HEK293 (cell line): ENCODE measurements at regions not wholly inside any gene's neighbourhood (a gene's known extent, or its start where the extent isn't known, plus 50 kb on each side); places are given as distances from the start of the nearest gene placed in this dataset.
A peak's percentile ranks its signal among the peaks of the same experiment; 100 is the strongest.

ENCODE experiments used
- CTCF ChIA-PET: fragments of 350-600 bp; formaldehyde crosslinking; extraction: SDS; loops from one replicate; lab custom pipeline; 2021; ENCODE audit warnings: antibody characterized with exemption; lab: Yijun Ruan, JAX
- POLR2A ChIA-PET: fragments of 300-600 bp; formaldehyde crosslinking; extraction: SDS; loops from one replicate; lab custom pipeline; 2020; ENCODE audit warnings: antibody characterized with exemption, inconsistent platforms; lab: Yijun Ruan, JAX
- H3K27ac ChIP-seq: fragments of 200-500 bp; sonication (Bioruptor generic); 2 replicates; pipeline ENCODE4 v1.5.1; 2014; ENCODE audit warnings: low read depth, low read length, control low read depth, inconsistent platforms; ENCODE audit errors: extremely low read depth
- H3K36me3 ChIP-seq, 2 experiments: fragments of 200-500 bp in 1 of 2; sonication (Bioruptor generic) in 1 of 2; 1 replicate in 1 of 2; 2 replicates in 1 of 2; pipeline ENCODE4 v1.5.1; 2014 to 2017; ENCODE audit warnings: inconsistent platforms in 2 of 2, low read length in 2 of 2; ENCODE audit not compliant: control insufficient read depth in 2 of 2, insufficient read depth in 1 of 2
- H3K4me1 ChIP-seq: fragments of 200-500 bp; sonication (Bioruptor generic); 2 replicates; pipeline ENCODE4 v1.5.1; 2014; ENCODE audit warnings: mild to moderate bottlenecking, low read length, inconsistent platforms; ENCODE audit not compliant: control insufficient read depth, insufficient read depth
- H3K4me3 ChIP-seq: 2 replicates; pipeline ENCODE4 v1.5.1; 2011; ENCODE audit warnings: low read depth, mild to moderate bottlenecking, control low read depth, low read length, moderate library complexity
- H3K9me3 ChIP-seq: fragments of 200-500 bp; sonication (Bioruptor generic); 2 replicates; pipeline ENCODE4 v1.5.1; 2014; ENCODE audit warnings: low read depth, low read length, inconsistent platforms; ENCODE audit not compliant: control insufficient read depth, insufficient read depth
- GLIS2 ChIP-seq: fragments of 450-650 bp; formaldehyde crosslinking; IDR thresholded peaks from 2 replicates; pipeline ENCODE4 v1.5.1; 2016; ENCODE audit warnings: missing biosample characterization, missing genetic modification characterization
- HOXA7 ChIP-seq: sonication (generic); formaldehyde crosslinking; IDR thresholded peaks from 2 replicates; pipeline ENCODE4 v1.8.1; 2022; ENCODE audit warnings: missing genetic modification reagents, borderline replicate concordance
- HOXC10 ChIP-seq: sonication (generic); formaldehyde crosslinking; IDR thresholded peaks from 2 replicates; pipeline ENCODE4 v1.8.1; 2023; ENCODE audit warnings: mild to moderate bottlenecking, missing genetic modification reagents
- KLF8 ChIP-seq: fragments of 450-650 bp; formaldehyde crosslinking; IDR thresholded peaks from 2 replicates; pipeline ENCODE4 v1.5.1; 2016; ENCODE audit warnings: missing biosample characterization, missing genetic modification characterization
- KLF9 ChIP-seq: fragments of 450-650 bp; formaldehyde crosslinking; IDR thresholded peaks from 2 replicates; pipeline ENCODE4 v1.5.1; 2016; ENCODE audit warnings: missing biosample characterization, missing genetic modification characterization, low read depth
- OVOL3 ChIP-seq: fragments of 450-650 bp; formaldehyde crosslinking; IDR thresholded peaks from 2 replicates; pipeline ENCODE4 v1.5.1; 2016; ENCODE audit warnings: missing biosample characterization, missing genetic modification characterization
- SETDB1 ChIP-seq: IDR thresholded peaks from one replicate; pipeline ENCODE4 v1.6.1; 2017; ENCODE audit warnings: mild to moderate bottlenecking, low read length, moderate library complexity, mixed read lengths; ENCODE audit not compliant: insufficient read length
- SP2 ChIP-seq: fragments of 450-650 bp; formaldehyde crosslinking; IDR thresholded peaks from 2 replicates; pipeline ENCODE4 v1.5.1; 2016; ENCODE audit warnings: missing biosample characterization, missing genetic modification characterization
- ZFP69B ChIP-seq: fragments of 450-650 bp; formaldehyde crosslinking; IDR thresholded peaks from 2 replicates; pipeline ENCODE4 v1.5.1; 2016; ENCODE audit warnings: missing biosample characterization, missing genetic modification characterization
- ZNF140 ChIP-seq: fragments of 450-650 bp; formaldehyde crosslinking; IDR thresholded peaks from 2 replicates; pipeline ENCODE4 v1.5.1; 2016; ENCODE audit warnings: missing biosample characterization, missing genetic modification characterization
- ZNF155 ChIP-seq: fragments of 450-650 bp; formaldehyde crosslinking; IDR thresholded peaks from 2 replicates; pipeline ENCODE4 v1.5.1; 2016; ENCODE audit warnings: missing biosample characterization, missing genetic modification characterization
- ZNF16 ChIP-seq: fragments of 450-650 bp; formaldehyde crosslinking; IDR thresholded peaks from 2 replicates; pipeline ENCODE4 v1.5.1; 2016; ENCODE audit warnings: low read depth, missing biosample characterization, missing genetic modification characterization
- ZNF169 ChIP-seq: fragments of 450-650 bp; formaldehyde crosslinking; IDR thresholded peaks from 2 replicates; pipeline ENCODE4 v1.5.1; 2016; ENCODE audit warnings: missing biosample characterization, missing genetic modification characterization
- ZNF174 ChIP-seq: fragments of 450-650 bp; formaldehyde crosslinking; IDR thresholded peaks from 2 replicates; pipeline ENCODE4 v1.5.0; 2017; ENCODE audit warnings: missing biosample characterization, mild to moderate bottlenecking, missing genetic modification characterization
- ZNF211 ChIP-seq: fragments of 450-650 bp; formaldehyde crosslinking; IDR thresholded peaks from 2 replicates; pipeline ENCODE4 v1.5.1; 2016; ENCODE audit warnings: low read depth, missing biosample characterization, missing genetic modification characterization
- ZNF223 ChIP-seq: fragments of 450-650 bp; formaldehyde crosslinking; IDR thresholded peaks from 2 replicates; pipeline ENCODE4 v1.5.1; 2016; ENCODE audit warnings: missing biosample characterization, missing genetic modification characterization
- ZNF280C ChIP-seq: fragments of 450-650 bp; formaldehyde crosslinking; IDR thresholded peaks from 2 replicates; pipeline ENCODE4 v1.5.1; 2016; ENCODE audit warnings: missing biosample characterization, missing genetic modification characterization
- ZNF37A ChIP-seq: fragments of 450-650 bp; IDR thresholded peaks from 2 replicates; pipeline ENCODE4 v1.5.1; 2018; ENCODE audit warnings: missing biosample characterization, missing genetic modification characterization
- ZNF514 ChIP-seq: fragments of 450-650 bp; formaldehyde crosslinking; IDR thresholded peaks from 2 replicates; pipeline ENCODE4 v1.5.1; 2016; ENCODE audit warnings: missing biosample characterization, missing genetic modification characterization
- ZNF521 ChIP-seq: fragments of 450-650 bp; formaldehyde crosslinking; IDR thresholded peaks from 2 replicates; pipeline ENCODE4 v1.5.1; 2017; ENCODE audit warnings: missing biosample characterization, mild to moderate bottlenecking, missing genetic modification characterization
- ZNF530 ChIP-seq: fragments of 450-650 bp; formaldehyde crosslinking; IDR thresholded peaks from 2 replicates; pipeline ENCODE4 v1.5.1; 2016; ENCODE audit warnings: low read depth, missing biosample characterization, missing genetic modification characterization
- ZNF544 ChIP-seq: fragments of 450-650 bp; formaldehyde crosslinking; IDR thresholded peaks from 2 replicates; pipeline ENCODE4 v1.5.0; 2017; ENCODE audit warnings: missing biosample characterization, missing genetic modification characterization
- ZNF549 ChIP-seq: fragments of 450-650 bp; IDR thresholded peaks from 2 replicates; pipeline ENCODE4 v1.5.1; 2018; ENCODE audit warnings: missing biosample characterization, missing genetic modification characterization, mild to moderate bottlenecking, inconsistent platforms, moderate library complexity
- ZNF596 ChIP-seq: fragments of 450-650 bp; IDR thresholded peaks from 2 replicates; pipeline ENCODE4 v1.5.0; 2018; ENCODE audit warnings: missing biosample characterization, mild to moderate bottlenecking, missing genetic modification characterization, moderate library complexity
- ZNF629 ChIP-seq: fragments of 450-650 bp; formaldehyde crosslinking; IDR thresholded peaks from 2 replicates; pipeline ENCODE4 v1.5.1; 2017; ENCODE audit warnings: missing biosample characterization, missing genetic modification characterization
- ZNF670 ChIP-seq: fragments of 450-650 bp; formaldehyde crosslinking; IDR thresholded peaks from 2 replicates; pipeline ENCODE4 v1.5.1; 2016; ENCODE audit warnings: missing biosample characterization, missing genetic modification characterization, low read depth
- ZNF701 ChIP-seq: fragments of 450-650 bp; formaldehyde crosslinking; IDR thresholded peaks from 2 replicates; pipeline ENCODE4 v1.5.1; 2016; ENCODE audit warnings: missing biosample characterization, missing genetic modification characterization
- TF ChIP-seq, protein P1 (sequence below): fragments of 450-650 bp; IDR thresholded peaks from 2 replicates; pipeline ENCODE4 v1.5.1; 2018; ENCODE audit warnings: missing biosample characterization, mild to moderate bottlenecking, missing genetic modification characterization
- TF ChIP-seq, protein P2 (sequence below): fragments of 450-650 bp; formaldehyde crosslinking; IDR thresholded peaks from 2 replicates; pipeline ENCODE4 v1.5.1; 2016; ENCODE audit warnings: missing biosample characterization, missing genetic modification characterization
- TF ChIP-seq, protein P3 (sequence below): sonication (generic); formaldehyde crosslinking; IDR thresholded peaks from 2 replicates; pipeline ENCODE4 v1.8.1; 2022; ENCODE audit warnings: mild to moderate bottlenecking, moderate library complexity, missing genetic modification reagents

DNA sequence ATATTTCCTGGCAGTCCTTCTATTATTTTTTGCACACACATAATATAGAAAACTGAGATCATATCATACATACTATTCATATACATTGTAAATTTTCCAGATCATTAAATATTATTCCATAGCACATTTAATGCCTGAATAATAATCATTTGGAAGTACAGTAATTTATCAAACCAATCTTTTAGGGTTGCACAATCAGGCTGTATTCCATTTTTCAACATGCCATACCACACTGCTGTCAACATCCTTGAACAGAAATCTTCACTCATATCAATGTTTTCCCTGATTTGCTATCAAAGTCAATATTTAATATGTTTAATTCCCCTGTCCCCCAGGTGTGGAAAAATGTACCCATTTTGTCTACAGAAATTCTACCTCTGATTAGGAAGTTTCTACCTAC, 122.7 kb upstream of the ADGRF1 start:
- TF ChIP-seq SETDB1: peak; percentile 17
- TF ChIP-seq KLF8 (tag by site-specific recombination): no peak
- TF ChIP-seq HOXA7: no peak
- TF ChIP-seq OVOL3: no peak
- no peak for TF ChIP-seq KLF9 (tag by site-specific recombination)
- no peak for TF ChIP-seq ZNF280C (tag by site-specific recombination)
- TF ChIP-seq ZNF223 (tag by site-specific recombination): no peak
- no peak for TF ChIP-seq ZNF211 (tag by site-specific recombination)
- H3K4me1 ChIP-seq: peaks cover 8% of the 10 kb centered on the region
- no peak overlapping the region for H3K4me3 ChIP-seq
- H3K9me3 ChIP-seq: no peaks in the 10 kb centered on the region
- ChIA-PET POLR2A (no interaction called here), CTCF (interaction anchor here (0.6 to 0.9 kb wide), 3 partner anchors 19 to 99 kb away, joined by 3 to 6 read pairs (median 5); no protein-coding TSS in a partner anchor)
- no peak overlapping the region for H3K27ac ChIP-seq
- no peaks in the 10 kb centered on the region for H3K36me3 ChIP-seq

DNA sequence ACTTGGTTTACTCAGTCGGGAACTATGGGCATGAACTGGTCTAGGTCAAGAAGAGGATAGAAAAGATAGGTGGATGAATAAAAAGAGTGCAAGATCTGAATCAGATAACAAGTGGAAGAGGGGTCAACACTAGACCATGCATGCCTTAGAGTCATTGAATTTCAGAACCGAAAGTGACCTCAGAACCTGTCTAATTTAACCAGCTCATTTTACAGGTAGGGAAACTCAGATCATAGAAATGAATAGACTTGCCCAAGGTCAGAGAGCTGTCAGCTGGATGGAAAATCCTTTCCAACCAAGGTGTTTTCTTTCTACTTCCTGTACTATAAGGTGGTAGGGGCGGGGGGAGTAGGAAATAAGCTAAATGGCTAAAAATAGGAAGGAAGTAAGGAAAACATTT, 121.4 kb upstream of the ADGRF1 start:
- CTCF ChIA-PET: no interaction called here
- H3K4me1 ChIP-seq: peaks cover 7% of the 10 kb centered on the region
- no peak overlapping the region for H3K27ac ChIP-seq
- POLR2A ChIA-PET: no interaction called here
- no peaks in the 10 kb centered on the region for H3K36me3 ChIP-seq
- no peak overlapping the region for H3K4me3 ChIP-seq
- TF ChIP-seq ZNF629 (tag by site-specific recombination) (no peak), ZNF596 (tag by site-specific recombination) (no peak), ZNF701 (tag by site-specific recombination) (no peak), GLIS2 (tag by site-specific recombination) (no peak), ZNF174 (tag by site-specific recombination) (no peak)
- TF ChIP-seq, protein P1, sequence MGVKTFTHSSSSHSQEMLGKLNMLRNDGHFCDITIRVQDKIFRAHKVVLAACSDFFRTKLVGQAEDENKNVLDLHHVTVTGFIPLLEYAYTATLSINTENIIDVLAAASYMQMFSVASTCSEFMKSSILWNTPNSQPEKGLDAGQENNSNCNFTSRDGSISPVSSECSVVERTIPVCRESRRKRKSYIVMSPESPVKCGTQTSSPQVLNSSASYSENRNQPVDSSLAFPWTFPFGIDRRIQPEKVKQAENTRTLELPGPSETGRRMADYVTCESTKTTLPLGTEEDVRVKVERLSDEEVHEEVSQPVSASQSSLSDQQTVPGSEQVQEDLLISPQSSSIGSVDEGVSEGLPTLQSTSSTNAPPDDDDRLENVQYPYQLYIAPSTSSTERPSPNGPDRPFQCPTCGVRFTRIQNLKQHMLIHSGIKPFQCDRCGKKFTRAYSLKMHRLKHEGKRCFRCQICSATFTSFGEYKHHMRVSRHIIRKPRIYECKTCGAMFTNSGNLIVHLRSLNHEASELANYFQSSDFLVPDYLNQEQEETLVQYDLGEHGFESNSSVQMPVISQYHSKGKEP: no peak
- no peaks in the 10 kb centered on the region for H3K9me3 ChIP-seq

- Histone ChIP-seq H3K36me3 (no peaks in the 10 kb centered on the region), H3K4me3 (no peak overlapping the region), H3K9me3 (no peaks in the 10 kb centered on the region), H3K27ac (no peak overlapping the region), H3K4me1 (peaks cover 1% of the 10 kb centered on the region)
- ChIA-PET CTCF (interaction anchor here (1.1 kb wide), 1 partner anchor 10 kb away, joined by 3 read pairs; no protein-coding TSS in a partner anchor), POLR2A (no interaction called here)
- TF ChIP-seq ZNF155 (no peak), ZNF37A (tag by site-specific recombination) (no peak), ZNF549 (tag by site-specific recombination) (no peak), ZNF670 (tag by site-specific recombination) (no peak), ZNF544 (tag by site-specific recombination) (no peak), ZNF530 (no peak), ZNF140 (tag by site-specific recombination) (no peak), ZNF16 (no peak), ZNF514 (tag by site-specific recombination) (no peak), SP2 (no peak), ZNF521 (tag by site-specific recombination) (no peak), HOXC10 (CRISPR knock-in tag) (no peak), ZFP69B (no peak), ZNF169 (tag by site-specific recombination) (no peak)
- TF ChIP-seq, protein P2, sequence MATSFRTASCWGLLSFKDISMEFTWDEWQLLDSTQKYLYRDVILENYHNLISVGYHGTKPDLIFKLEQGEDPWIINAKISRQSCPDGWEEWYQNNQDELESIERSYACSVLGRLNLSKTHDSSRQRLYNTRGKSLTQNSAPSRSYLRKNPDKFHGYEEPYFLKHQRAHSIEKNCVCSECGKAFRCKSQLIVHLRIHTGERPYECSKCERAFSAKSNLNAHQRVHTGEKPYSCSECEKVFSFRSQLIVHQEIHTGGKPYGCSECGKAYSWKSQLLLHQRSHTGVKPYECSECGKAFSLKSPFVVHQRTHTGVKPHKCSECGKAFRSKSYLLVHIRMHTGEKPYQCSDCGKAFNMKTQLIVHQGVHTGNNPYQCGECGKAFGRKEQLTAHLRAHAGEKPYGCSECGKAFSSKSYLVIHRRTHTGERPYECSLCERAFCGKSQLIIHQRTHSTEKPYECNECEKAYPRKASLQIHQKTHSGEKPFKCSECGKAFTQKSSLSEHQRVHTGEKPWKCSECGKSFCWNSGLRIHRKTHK: no peak
- TF ChIP-seq, protein P3, sequence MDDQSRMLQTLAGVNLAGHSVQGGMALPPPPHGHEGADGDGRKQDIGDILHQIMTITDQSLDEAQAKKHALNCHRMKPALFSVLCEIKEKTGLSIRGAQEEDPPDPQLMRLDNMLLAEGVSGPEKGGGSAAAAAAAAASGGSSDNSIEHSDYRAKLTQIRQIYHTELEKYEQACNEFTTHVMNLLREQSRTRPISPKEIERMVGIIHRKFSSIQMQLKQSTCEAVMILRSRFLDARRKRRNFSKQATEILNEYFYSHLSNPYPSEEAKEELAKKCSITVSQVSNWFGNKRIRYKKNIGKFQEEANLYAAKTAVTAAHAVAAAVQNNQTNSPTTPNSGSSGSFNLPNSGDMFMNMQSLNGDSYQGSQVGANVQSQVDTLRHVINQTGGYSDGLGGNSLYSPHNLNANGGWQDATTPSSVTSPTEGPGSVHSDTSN (CRISPR knock-in tag): no peak
Observed at GRCh38 chr6:47162793-47163192, 120.7 kb upstream of the ADGRF1 start.
